GM12878 (cell line): ENCODE measurements at regions not wholly inside any gene's neighbourhood (a gene's known extent, or its start where the extent isn't known, plus 50 kb on each side); places are given as distances from the start of the nearest gene placed in this dataset.

Source experiments
- ATF2 ChIP-seq: IDR thresholded peaks from 2 replicates; pipeline ENCODE4 v1.6.1; 2012; ENCODE audit warnings: low read length, inconsistent platforms
- CTCF ChIP-seq, 3 experiments: IDR thresholded peaks in 2 of 3; conservative IDR thresholded peaks in 1 of 3; 2 replicates each; pipeline ENCODE4 v1.5.1; 2011; ENCODE audit warnings: low read depth in 3 of 3, low read length in 3 of 3, mild to moderate bottlenecking in 3 of 3, control low read depth in 2 of 3, moderate library complexity in 2 of 3, inconsistent platforms in 1 of 3, mixed read lengths in 1 of 3; ENCODE audit not compliant: control insufficient read depth in 2 of 3, insufficient read depth in 1 of 3; ENCODE audit errors: extremely low read depth in 1 of 3
- EP300 ChIP-seq, 2 experiments: fragments of 150-350 bp in 1 of 2; IDR thresholded peaks; 2 replicates each; pipeline ENCODE4 v1.6.1; 2011 to 2012; ENCODE audit warnings: low read depth in 2 of 2, low read length in 2 of 2, borderline replicate concordance in 1 of 2, improper control_type of control experiment in 1 of 2, inconsistent platforms in 1 of 2; ENCODE audit not compliant: control insufficient read depth in 1 of 2
- HDAC6 ChIP-seq: fragments of 200-600 bp; sonication (generic); IDR thresholded peaks from one replicate; pipeline ENCODE4 v1.8.0; 2017; ENCODE audit warnings: antibody characterized with exemption; ENCODE audit not compliant: unreplicated experiment
- NFYB ChIP-seq: IDR thresholded peaks from 2 replicates; pipeline ENCODE4 v1.6.1; 2011; ENCODE audit warnings: low read depth, mild to moderate bottlenecking, low read length, improper control_type of control experiment, moderate library complexity; ENCODE audit not compliant: insufficient read depth
- PBX3 ChIP-seq: IDR thresholded peaks from 2 replicates; pipeline ENCODE4 v1.6.1; 2011; ENCODE audit warnings: mild to moderate bottlenecking, low read depth, low read length, moderate library complexity; ENCODE audit not compliant: insufficient replicate concordance
- RCOR1 ChIP-seq: conservative IDR thresholded peaks from 2 replicates; pipeline ENCODE4 v1.6.1; 2012; ENCODE audit warnings: low read depth, low read length, improper control_type of control experiment
- REST ChIP-seq: IDR thresholded peaks from 2 replicates; pipeline ENCODE4 v1.6.1; 2012; ENCODE audit warnings: mild to moderate bottlenecking, low read depth, low read length
- SMAD5 ChIP-seq: IDR thresholded peaks from 2 replicates; pipeline ENCODE4 v1.6.1; 2016; ENCODE audit warnings: antibody characterized with exemption, low read depth
- SRF ChIP-seq, 2 experiments: IDR thresholded peaks; 2 replicates each; pipeline ENCODE4 v1.6.1; 2011; ENCODE audit warnings: low read depth in 2 of 2, low read length in 2 of 2, mild to moderate bottlenecking in 1 of 2, moderate library complexity in 1 of 2
- USF2 ChIP-seq: IDR thresholded peaks from 2 replicates; pipeline ENCODE4 v1.6.1; 2011; ENCODE audit warnings: low read depth, low read length, improper control_type of control experiment, borderline replicate concordance
- ZBTB4 ChIP-seq: fragments of 450-650 bp; formaldehyde crosslinking; IDR thresholded peaks from 2 replicates; pipeline ENCODE4 v1.4.0; 2022; ENCODE audit warnings: mild to moderate bottlenecking, moderate library complexity
- ZNF274 ChIP-seq: IDR thresholded peaks from one replicate; pipeline ENCODE4 v1.8.0; 2011; ENCODE audit not compliant: insufficient read length, insufficient read depth

GRCh38 chr13:26465514-26465913, 92.0 kb upstream of the WASF3 start:
- TF ChIP-seq ZBTB4: no peak
- TF ChIP-seq USF2: no peak
- TF ChIP-seq PBX3: no peak
- no peak for TF ChIP-seq CTCF (IDR thresholded peaks at IDR 0.05 in 2 of 3, conservative IDR thresholded peaks at IDR 0.05 in 1 of 3; ENCODE audit: control insufficient read depth in 2 of 3, extremely low read depth in 1 of 3, insufficient read depth in 1 of 3, low read depth in 3 of 3, low read length in 3 of 3)
- TF ChIP-seq ZNF274: no peak
- no peak for TF ChIP-seq RCOR1
- TF ChIP-seq EP300 (IDR thresholded peaks at IDR 0.05; ENCODE audit: borderline replicate concordance in 1 of 2, control insufficient read depth in 1 of 2, low read depth in 2 of 2, low read length in 2 of 2): no peak
- TF ChIP-seq REST: no peak
- TF ChIP-seq SMAD5: no peak
- TF ChIP-seq NFYB: no peak
- no peak for TF ChIP-seq HDAC6
- TF ChIP-seq SRF (IDR thresholded peaks at IDR 0.05; ENCODE audit: low read depth in 2 of 2, low read length in 2 of 2): no peak
- TF ChIP-seq ATF2: no peak
